Skin of body (tissue), 1 donor: ENCODE measurements at regions not wholly inside any gene's neighbourhood (a gene's known extent, or its start where the extent isn't known, plus 50 kb on each side); places are given as distances from the start of the nearest gene placed in this dataset.
A peak's percentile ranks its signal among the peaks of the same experiment; 100 is the strongest.
"Not testable (repeated sequence)": the region's sequence is repeated elsewhere in the genome, so short reads cannot be mapped to it uniquely, and the experiment has no call there.

Experiments used
- DNase-seq: peaks from one replicate; lab custom pipeline; 2025; lab: John Stamatoyannopoulos, UW

DNA sequence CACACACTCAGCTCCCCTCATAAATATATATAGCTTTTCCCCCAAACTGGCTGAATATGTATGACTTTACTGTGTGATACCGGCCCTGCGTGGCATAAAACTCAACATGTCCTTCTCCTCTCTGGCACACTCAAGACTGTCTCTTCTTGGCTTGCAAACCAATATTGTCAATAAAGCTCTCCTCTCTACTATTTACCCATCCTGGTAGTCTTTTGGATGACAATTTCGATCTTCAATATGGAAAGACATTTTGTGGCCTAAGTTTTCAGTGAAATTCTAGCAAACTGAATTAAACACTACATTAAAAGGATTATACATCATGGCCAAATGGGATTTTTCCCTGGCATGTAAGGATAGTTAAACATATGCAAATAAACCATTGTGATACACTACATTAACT is 1255.9 kb downstream of the JRKL start:
- DNase-seq: no peak

DNA sequence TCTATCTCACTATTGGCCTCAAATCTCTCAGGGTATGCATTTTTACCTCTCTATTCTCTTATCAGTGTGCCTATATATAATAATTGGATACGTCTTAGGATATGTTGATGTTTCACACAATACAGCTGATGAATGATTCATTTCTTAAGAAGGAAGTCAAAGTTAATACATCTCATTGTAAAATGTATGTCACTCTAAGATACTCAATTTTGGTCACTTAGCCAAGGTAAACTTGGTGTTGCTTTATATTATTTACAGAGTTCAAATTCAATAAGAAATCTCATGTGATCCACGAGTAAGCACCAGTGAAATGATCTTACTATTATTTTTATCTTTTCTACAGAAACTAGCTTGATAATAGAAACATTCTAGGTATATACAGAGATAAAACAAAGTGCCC is 1266.5 kb downstream of the JRKL start:
- no peak for DNase-seq

DNA sequence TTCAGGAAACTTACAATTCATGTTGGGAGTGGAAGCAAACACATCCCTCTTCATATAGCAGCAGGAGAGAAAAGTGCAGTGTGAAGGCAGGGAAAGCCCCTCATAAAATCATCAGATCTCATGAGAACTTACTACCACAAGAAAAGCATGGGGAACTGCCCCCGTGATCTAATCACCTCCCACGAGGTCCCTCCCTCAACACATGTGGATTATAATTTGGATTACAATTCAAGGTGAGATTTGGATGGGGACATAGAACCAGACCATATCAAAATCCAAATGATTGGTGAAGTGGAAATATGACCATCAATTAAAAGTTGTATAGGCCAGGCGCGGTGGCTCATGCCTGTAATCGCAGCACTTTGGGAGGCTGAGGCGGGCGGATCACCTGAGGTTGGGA is 1268.0 kb downstream of the JRKL start:
- no peak for DNase-seq

DNA sequence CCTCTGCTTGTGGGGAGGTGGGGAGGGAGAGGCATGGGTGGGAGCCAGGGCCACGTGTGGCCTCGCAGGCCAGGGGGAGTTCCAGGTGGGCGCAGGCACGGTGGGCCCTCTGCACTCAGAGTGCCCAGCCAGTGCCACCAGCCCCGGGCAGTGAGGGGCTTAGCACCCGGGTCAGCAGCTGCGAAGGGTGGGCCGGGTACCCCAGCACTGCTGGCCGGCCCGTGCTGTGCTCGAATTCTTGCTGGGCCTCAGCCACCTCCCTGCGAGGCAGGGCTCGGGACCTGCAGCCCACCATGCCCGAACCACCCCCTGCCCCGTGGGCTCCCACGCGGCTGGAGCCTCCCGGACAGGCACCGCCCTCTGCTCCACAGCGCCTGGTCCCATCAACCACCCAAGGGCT is 1277.2 kb downstream of the JRKL start:
- no peak for DNase-seq

DNA sequence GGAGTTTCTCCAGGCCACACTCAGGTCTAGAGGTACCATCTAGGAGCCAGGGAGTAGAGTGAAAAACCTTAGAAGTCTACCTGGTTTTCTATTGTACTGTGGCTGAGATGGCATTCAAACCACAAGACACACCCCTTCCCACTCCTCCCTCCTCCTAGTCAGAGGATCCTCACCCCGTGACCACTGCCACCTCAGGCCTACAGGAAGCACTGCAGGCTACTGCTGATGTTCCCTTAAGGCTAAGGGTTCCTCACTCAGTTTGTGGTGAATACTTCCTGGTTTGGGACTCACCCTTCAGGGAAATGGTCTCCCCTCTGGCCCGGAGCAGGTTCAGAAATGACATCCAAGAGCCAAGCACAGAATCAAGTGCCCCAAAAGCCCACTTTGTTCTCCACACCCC is 1293.9 kb downstream of the JRKL start:
- no peak for DNase-seq

DNA sequence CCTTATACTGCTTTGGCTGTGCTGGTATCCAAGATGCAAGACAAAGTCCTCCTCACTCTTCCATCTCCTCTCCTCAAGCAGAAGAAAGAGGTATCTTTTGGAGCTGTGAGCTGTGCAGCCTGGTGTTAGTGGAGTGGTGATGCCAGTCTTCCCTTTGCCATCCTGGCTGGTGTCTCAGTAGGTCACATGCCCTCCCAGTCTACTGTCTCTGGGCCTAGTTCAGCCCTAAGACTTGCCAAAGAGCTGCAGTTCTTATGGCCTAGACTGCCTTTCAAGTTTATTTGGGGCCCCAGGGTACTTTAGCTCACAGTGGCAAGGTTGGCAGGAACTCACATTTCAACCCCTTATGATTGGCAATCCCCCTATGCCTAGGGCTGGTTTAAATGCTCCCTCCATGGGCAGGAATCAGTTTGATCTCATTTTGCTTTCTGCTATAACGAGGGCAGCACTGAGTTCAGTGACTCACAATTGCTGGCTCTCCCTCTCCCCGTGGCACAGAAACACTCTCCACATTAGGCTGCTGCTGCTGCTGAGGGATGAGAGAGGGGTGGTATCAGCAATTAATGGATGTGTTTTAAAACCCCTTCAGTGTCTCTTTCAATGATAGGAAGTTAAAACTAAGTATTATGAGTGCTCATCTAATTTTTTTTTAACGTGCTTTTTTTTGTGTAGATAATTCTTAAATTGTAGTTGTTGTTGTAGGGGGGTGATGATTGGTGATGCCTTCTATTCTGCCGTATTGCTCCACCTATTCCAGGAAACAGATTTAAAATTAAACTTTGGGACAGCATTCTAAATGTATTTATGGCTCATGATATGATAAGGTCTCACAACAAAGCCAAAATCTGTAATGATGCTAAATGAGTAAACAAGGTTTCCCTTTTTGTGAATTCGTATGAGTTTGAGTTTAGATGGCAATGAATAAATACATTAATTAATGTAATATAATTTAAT is 1295.0 kb downstream of the JRKL start:
- no peak for DNase-seq

DNA sequence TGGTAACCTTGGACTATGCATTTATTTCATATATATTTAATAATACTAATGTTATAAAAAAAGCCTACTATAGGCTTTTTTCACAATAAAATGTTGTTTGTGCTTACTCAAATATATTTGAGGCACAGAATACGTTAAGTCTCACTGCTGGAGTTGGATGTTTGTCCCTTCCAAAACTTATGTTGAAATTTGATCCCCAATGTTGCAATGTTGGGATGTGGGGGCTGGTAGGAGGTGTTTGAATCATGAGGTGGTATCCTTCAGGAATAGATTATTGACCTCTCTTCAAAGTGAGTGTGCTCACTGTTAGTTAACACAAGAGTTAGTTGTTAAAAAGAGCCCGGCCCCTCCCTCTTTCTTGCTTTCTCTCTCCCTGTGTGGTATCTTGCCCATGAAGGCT is 1295.9 kb downstream of the JRKL start:
- no peak for DNase-seq

DNA sequence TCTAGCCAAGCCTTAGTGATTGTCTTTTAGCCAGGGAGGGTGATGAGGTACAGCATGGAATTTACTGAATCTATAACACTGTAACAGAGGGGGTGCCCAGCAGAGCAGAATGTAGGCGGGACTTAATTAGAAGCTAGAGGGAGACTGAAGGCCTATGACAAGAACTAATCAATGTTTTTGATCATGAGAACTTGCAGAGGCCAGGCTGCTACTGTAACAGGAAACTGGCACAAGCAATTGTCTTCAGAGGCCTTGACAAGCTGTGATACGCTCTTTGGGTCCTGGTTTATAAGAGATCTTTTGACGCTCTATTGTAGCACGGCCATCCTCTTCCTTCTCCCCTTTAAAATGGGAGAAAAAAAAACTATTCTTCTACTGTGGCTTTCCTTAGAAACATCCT is 1297.3 kb downstream of the JRKL start:
- DNase-seq: no peak

DNA sequence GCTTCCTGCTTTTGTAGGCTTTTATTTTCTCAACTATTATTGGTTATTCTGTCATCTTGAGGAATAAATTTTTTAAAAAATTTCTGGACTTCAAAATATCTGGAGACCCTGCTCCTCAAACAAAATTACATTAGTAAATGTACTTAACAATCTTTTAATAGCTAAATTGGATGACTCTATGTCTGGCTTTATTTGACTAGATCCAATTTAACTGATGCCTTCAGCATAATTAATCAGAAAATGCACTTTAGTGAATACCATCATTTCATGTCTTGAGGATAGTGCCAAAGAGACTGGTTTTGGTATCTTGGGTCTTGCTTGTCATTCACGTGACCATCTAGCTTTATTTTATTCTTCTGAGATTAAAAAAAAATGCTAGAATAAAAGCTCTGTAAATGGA is 1301.2 kb downstream of the JRKL start:
- DNase-seq: no peak

DNA sequence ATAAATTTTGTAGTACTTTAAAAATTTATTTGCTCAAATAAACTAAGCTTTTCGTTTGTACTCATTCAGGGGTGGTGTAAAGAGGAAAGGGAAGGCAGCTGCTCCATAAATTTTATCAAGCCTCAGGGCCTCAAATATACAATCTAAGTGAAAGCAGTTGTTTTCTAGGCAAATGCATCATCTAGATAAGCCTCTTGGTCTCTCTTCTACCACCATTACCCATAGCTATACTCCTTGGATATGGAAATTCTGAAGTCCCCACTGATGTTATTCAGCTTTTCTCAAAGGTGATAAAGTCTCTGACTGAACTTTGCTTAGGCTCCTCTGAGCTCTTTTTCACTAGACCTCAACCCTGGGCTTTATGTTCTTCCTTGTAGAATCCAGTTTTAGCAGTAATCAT is 1313.1 kb downstream of the JRKL start:
- DNase-seq: no peak

DNA sequence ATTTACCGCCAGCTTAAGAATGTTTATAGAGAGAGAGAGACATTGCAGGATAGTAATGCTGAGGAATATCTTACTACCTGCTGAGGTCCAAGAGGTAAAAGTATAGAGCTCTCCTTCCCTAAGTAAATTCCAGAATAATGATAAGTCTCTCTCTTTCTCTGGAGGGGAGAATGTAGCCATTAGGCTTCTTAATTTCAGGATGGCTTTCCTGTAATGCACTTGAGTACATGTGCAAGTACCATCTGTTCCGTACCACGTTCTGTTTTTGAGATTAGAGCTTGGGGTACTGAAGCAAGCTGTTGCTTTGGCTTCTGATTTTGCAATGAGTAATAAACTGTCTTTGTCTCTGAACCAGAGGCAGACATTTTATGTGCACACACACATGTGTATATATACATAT is 1314.0 kb downstream of the JRKL start:
- DNase-seq: no peak

DNA sequence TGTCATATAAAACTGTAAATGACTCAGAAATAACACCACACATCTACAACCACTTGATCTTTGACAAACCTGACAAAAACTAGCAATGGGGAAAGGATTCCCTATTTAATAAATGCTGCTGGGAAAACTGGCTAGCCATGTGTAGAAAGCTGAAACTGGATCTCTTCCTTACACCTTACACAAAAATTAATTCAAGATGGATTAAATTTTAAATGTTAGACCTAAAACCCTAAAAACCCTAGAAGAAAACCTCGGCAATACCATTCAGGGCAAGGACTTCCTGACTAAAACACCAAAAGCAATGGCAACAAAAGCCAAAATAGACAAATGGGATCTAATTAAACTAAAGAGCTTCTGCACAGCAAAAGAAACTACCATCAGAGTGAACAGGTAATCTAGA is 1315.3 kb upstream of the CNTN5 start:
- not testable (repeated sequence) for DNase-seq

DNA sequence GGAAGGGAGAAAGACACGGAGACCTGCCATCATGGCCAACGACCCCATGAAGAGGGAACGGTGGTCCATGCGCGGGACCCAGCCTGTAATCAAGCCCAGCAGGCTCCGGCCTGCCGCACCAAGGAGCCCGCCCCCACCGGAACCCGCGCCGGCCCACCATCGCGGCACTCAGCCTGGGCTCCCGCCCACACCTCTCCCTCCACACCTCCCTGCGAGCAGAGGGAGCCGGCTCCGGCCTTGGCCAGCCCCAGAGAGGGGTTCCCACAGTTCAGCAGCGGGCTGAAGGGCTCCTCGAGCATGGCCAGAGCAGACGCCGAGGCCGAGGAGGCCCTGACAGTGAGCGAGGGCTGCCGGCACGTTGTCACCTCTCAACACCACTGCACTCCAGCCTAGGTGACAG is 1302.8 kb upstream of the CNTN5 start:
- DNase-seq: no peak

DNA sequence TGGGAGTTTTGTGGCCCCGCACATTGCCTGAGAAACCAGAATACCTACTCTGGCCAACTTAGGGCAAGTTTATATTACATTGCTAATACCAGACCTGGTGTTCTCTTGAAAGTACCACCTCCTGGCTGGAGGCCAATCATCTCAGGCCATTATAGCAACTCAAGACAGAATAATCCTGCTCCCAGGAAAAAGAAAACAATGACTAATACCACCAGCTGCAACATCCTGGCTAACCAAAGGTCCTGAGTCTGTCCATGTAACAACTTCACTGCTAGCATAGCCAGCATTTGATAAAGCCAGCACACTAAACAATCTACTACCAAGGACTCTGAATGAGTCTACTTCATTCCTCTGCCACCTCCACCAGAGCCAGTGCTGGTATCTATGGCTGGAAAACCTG is 1298.7 kb upstream of the CNTN5 start:
- no peak for DNase-seq

DNA sequence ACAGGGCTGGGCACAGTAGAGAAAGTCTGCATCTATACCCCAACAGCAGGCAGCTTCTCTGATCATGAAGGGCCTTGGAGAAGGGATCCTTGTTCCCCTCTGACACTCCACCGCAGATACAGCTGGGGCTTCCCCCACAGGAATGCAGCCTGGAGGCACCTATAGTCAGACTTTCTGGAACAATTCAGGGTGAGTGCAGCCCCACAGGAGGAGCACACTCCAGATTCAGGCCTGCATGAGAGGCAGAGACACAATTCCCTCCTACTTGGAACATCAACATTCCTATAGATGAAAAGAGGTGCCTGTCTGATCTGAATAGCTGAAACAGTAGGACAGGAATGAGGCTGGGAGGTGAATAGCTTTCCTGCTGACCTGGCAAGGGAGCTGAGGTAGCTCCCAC is 1298.0 kb upstream of the CNTN5 start:
- DNase-seq: no peak

DNA sequence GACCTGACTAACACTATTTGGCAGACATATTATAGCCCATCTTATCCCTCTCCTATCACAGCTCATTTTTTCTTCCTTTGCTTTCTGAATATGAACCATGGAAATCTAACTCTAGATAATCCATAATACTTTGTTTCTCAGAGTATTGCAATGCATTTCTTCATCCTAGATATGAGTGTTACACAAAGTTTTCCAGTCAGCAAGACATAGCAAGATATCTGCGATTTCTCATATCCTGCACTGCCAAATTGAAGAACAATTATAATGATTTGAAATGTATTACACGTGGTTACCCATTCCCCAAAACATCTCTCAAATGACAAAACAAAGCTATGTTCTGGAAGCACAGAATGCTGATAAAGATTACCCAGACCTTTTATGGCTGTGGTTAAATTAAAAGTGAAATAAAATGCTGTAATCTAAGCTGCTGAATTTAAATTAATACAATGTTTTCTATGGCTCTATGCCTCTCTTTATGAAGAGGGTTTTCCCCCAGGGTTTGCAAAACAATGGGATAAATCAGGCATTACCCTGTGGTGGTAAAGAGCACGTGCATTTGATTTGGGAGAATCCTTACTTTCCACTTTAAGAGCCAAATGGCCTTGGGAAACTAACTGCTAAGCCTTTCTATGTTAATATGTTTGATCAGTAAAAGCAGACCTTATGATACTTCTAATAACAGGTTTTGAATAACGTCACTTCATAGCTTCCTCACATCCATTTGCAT is 1291.0 kb upstream of the CNTN5 start:
- no peak for DNase-seq

DNA sequence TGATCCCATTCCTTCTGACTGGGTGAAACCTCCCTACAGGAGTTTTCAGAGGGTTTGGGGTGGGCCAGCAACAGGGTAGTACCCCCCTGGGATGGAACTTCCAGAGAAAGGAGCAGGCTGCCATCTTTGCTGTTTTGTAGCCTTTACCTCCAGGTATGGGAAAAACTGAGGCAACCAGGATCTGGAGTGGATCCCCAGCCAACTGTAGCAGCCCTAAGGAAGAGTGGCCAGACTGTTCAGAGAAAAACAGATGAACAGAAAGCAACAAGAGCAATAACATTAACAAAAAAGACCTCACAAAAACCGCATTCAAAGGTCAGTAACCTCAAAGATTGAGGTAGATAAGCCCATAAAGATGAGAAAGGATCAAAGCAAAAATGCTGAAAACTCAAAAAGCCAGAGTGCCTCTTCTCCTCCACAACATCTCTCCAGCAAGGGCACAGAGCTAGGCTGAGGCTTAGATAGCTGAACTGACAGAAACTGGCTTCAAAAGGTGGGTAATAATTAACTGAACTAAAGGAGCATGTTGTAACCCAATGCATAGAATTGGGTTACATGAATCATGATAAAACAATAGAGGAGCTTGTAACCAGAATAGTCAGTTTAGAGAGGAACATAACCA is 1288.6 kb upstream of the CNTN5 start:
- no peak for DNase-seq

DNA sequence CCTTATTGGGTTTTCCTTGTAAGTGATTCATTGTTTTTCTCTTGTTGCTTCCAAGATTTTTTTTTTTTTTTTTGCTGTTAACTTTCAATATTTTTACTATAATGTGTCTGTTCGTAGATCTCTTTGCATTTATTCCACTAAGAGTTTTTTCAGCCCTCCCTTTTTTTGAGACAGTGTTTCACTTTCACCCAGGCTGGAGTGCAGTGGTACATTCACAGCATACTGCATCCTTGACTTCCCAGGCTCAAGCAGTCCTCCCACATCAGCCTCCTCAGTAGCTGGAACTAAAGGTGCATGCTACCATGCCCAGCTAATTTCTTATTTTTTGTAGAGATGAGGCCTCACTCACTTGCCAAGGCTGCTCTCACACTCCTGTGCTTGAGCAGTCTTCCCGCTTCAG is 1282.0 kb upstream of the CNTN5 start:
- DNase-seq: no peak

DNA sequence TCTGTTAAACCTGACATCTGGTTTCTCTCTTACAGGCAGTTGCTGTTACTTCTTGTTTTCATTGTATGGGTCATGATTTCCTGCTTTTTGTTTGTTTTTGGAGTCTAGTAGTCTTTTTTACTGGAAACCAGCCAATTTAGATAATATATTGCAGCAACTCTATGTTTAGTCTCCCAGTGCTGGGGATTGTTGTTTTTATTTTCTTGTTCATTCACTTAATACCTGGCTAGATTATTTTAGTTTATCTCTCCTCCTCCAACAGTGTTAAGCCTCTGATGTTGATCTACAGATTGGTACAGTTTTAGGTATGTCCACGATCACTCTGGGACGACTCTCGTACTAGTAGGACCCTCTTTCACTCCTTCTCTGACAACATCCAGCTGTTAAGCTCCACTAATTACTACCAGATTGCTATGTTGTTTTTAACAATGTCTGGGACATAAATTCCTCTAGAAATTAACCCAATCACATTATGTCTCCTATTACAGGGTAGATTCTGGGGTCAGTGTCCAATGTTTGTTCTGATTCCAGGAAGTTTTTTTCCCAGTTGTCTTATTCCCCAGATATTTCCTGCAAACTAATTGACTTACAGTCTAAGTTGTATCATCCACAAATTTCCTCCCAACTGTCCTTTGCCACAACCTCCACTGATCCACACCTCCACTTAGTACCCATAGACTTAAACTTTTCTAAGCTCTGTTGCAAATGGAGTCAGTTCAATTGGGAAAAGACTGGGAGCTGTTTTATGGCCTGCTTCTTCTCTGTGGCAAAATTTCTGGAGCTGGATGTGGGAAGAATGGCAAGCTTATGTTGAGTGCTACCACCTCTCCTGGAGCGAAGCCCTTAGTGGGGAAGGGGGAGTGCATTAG is 1280.6 kb upstream of the CNTN5 start:
- peak; percentile 51 for DNase-seq

DNA sequence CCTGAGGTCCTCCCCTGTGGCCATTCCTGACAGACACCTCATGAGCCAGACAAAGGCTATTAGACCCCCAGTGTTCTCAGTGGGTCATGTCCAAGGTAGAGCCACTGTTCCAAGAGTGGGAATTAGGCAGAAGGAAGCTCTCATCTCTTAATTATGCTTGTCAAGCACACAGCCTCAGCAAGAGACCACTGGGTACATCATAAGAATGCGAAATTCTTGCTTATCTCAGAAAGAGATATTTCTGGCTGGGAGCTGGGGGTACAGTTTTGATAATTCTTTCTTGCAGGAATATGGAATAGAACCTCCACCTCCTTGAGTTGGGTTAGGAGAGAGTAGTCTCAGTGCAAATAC is 1280.0 kb upstream of the CNTN5 start:
- DNase-seq: no peak

DNA sequence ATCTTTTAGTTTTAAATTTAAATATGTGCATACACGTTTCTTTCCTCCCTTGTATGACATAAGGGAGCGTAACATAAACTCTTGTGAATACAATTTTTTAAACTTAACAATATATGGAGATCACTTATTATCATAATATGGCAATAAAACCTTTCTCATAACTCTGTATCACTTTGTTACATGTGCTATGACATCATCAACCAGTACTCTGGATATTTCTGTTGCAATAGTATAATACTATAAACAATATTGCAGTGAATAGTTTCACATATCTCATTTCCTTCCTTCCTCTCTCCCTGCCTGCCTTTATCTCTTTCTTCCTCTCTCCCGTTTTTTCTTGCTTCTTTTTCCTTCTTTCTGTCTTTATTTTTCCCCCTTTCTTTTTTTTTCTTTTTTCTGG is 1278.0 kb upstream of the CNTN5 start:
- no peak for DNase-seq
